ENCODE measurements at regions not wholly inside any gene's neighbourhood (a gene's known extent, or its start where the extent isn't known, plus 50 kb on each side); places are given as distances from the start of the nearest gene placed in this dataset.
A peak's percentile ranks its signal among the peaks of the same experiment; 100 is the strongest.
"Not testable (repeated sequence)": the region's sequence is repeated elsewhere in the genome, so short reads cannot be mapped to it uniquely, and the experiment has no call there.

- H3K27ac ChIP-seq: no peak overlapping the region
- DNase-seq (ENCODE audit: low read depth, low spot score): no peak
Observed at GRCh38 chr6:19337101-19337500, 500.1 kb upstream of the ID4 start.

- H3K27ac ChIP-seq: no peak overlapping the region
- no peak for DNase-seq (ENCODE audit: low read depth, low spot score)
Observed at GRCh38 chr6:19342616-19343015, 494.6 kb upstream of the ID4 start.

GRCh38 chr6:19349429-19349828 is 487.7 kb upstream of the ID4 start:
- no peak for DNase-seq (ENCODE audit: low read depth, low spot score)
- H3K27ac ChIP-seq: no peak overlapping the region

GRCh38 chr6:19354181-19354580 is 483.0 kb upstream of the ID4 start:
- no peak for DNase-seq (ENCODE audit: low read depth, low spot score)
- H3K27ac ChIP-seq: no peak overlapping the region

DNA sequence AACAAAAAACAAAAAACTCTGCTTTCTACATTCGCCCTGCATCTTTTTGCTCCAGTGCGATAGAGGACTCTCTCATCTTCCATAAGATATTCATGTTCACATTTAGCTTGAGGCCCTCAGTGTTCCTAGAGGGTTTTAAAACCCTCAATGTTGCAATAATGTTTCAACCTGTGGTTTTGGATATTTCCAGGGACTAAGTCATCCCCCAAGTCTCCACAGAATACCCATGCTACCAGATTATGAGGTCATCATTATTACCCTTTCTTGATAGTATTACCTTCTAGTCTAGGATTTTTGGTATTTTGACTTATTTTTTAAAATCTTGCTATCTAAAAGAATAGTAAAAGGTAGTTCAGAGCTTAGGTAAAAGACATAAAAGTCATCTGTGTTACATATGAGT is 480.5 kb upstream of the ID4 start:
- no peak overlapping the region for H3K27ac ChIP-seq
- DNase-seq (ENCODE audit: low read depth, low spot score): no peak

GRCh38 chr6:19362396-19362795 is 474.8 kb upstream of the ID4 start:
- DNase-seq (ENCODE audit: low read depth, low spot score): no peak
- H3K27ac ChIP-seq: no peak overlapping the region

DNA sequence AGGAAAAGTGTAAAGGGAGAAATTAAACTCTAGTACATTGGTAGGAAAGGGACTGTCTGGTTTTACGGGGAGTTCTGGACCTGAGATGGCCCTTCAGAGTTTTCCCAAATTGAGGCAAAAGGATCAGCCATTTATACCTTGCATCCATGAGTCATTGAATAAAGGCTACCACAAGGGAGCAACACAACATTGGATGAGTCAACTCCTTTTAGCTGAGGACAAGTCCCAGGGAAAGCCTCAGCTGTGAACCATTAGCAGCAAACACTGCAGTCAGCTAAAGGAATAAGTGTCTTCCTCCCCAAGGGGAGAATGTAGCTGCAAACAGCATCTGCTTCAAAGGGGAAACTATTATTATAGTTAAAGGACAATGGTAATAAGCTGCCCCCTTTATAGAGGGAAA is 468.7 kb upstream of the ID4 start:
- no peak overlapping the region for H3K27ac ChIP-seq
- peak; percentile 44 for DNase-seq (ENCODE audit: low read depth, low spot score)

DNA sequence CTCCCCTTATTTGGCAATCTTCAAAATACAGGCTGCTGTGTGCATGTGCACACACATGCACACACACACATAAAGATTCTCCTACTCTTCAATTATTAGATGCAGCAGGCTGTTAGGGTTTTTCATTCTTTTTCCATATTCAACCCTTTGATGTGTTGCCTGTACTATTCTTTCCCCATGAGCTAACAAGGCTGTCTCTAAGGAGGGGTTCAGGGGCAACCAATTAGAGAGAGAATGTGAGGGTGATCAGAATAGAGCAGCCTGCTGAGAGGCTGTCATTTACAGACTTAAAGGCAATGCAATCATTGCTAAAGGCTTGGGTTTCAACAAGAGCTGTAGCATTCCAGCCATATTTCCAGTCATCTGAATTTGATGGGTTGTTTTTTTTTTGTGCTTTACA is 467.4 kb upstream of the ID4 start:
- H3K27ac ChIP-seq: no peak overlapping the region
- no peak for DNase-seq (ENCODE audit: low read depth, low spot score)

- no peak overlapping the region for H3K27ac ChIP-seq
- no peak for DNase-seq (ENCODE audit: low read depth, low spot score)
Observed at GRCh38 chr6:19370831-19371230, 466.3 kb upstream of the ID4 start.

DNA sequence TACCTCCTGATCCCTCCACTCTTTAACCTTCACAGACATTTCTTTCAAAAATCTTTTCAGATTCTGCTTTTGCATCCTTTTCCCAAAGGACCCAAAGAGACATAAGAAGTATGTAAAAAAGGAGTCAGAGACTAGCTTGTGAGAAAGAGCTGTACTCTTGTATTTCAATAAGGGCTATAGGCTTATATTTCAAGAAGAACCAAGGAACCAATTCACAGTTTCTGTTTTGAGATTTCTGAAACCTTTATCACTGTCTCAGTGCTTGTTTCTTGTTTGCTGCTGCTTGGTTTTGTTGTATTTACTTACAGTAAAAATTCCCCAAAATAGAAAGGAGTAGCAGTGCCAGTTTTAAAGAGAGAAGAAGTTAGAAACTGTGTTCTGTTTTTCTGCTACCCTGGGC is 461.6 kb upstream of the ID4 start:
- no peak for DNase-seq (ENCODE audit: low read depth, low spot score)
- no peak overlapping the region for H3K27ac ChIP-seq

DNA sequence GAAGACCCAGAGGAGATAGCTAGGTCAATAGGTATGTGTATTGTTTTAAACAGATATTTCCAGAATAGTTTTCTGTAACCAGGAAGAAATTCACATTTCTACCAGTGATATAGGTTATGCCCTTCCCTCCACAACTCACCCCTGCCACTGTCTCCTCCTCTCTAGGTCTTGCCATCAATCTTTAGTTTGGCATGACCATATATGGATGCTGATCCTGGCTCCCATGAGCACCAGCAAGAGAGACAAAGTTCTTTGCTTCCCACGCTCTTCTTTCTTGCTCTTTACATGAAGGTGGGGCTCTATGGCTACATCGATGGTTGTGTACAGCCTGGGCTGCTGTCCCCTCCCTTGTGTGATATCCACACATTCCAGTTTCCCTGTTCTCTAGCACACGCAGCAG is 459.4 kb upstream of the ID4 start:
- H3K27ac ChIP-seq: no peak overlapping the region
- DNase-seq (ENCODE audit: low read depth, low spot score): no peak

GRCh38 chr6:19380293-19380692 is 456.9 kb upstream of the ID4 start:
- peak overlapping the region; percentile 24 for H3K27ac ChIP-seq
- DNase-seq (ENCODE audit: low read depth, low spot score): peak; percentile 24

- no peak for DNase-seq (ENCODE audit: low read depth, low spot score)
- no peak overlapping the region for H3K27ac ChIP-seq
Observed at GRCh38 chr6:19382676-19383075, 454.5 kb upstream of the ID4 start.

DNA sequence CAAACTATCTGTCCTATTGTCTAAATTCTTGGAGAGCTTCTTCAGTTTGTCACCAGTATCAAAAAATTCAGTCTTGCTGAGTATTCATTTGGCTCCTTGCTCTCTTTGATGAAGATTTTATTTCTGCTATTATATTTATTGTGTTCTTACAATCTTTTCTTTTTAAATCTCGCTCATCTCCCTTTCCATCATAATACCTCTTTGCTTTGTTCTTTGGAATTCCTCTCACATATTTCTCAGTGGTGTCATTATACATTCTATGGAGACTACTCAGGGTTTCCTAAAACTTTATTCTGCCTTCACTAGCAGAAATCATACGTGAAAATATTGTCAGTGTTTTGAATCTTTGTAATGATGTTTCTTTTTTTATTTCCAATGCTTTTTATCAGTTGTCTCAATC is 445.2 kb upstream of the ID4 start:
- DNase-seq (ENCODE audit: low read depth, low spot score): no peak
- no peak overlapping the region for H3K27ac ChIP-seq

GRCh38 chr6:19394051-19394450 is 443.1 kb upstream of the ID4 start:
- H3K27ac ChIP-seq: no peak overlapping the region
- no peak for DNase-seq (ENCODE audit: low read depth, low spot score)

DNA sequence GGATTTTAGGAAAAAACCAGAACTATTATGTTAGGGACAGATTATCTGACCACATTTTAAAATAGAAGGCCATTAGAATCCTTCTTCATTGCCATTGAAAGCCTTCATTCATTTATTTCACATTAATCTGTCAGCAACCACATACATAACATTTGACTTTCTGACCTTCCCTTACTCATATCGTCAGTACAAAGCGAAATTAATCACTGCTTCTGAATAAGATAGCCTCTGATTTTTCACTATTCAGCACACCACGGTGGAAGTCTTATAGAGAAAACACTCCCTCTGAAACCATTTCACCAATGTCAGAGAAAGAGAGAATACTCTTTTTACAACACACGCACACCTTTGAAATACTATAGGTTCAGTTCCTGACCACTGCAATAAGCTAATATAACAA is 442.5 kb upstream of the ID4 start:
- no peak for DNase-seq (ENCODE audit: low read depth, low spot score)
- no peak overlapping the region for H3K27ac ChIP-seq

GRCh38 chr6:19395316-19395715 is 441.9 kb upstream of the ID4 start:
- no peak for DNase-seq (ENCODE audit: low read depth, low spot score)
- no peak overlapping the region for H3K27ac ChIP-seq

GRCh38 chr6:19399406-19399805 is 437.8 kb upstream of the ID4 start:
- no peak for DNase-seq (ENCODE audit: low read depth, low spot score)
- no peak overlapping the region for H3K27ac ChIP-seq

- not testable (repeated sequence) for H3K27ac ChIP-seq; DNase-seq (ENCODE audit: low read depth, low spot score)
Observed at GRCh38 chr6:19404884-19405283, 432.3 kb upstream of the ID4 start.

- H3K27ac ChIP-seq: no peak overlapping the region
- DNase-seq (ENCODE audit: low read depth, low spot score): no peak
Observed at GRCh38 chr6:19408331-19408730, 428.8 kb upstream of the ID4 start.

GRCh38 chr6:19410481-19410880 is 426.7 kb upstream of the ID4 start:
- DNase-seq (ENCODE audit: low read depth, low spot score): peak; percentile 92
- H3K27ac ChIP-seq: peak overlapping the region; percentile 23

GRCh38 chr6:19413323-19413722 is 423.8 kb upstream of the ID4 start:
- H3K27ac ChIP-seq: peak overlapping the region; percentile 32

GRCh38 chr6:19415605-19416326 is 421.4 kb upstream of the ID4 start:
- DNase-seq (ENCODE audit: low read depth, low spot score): peak; percentile 64
- peak overlapping the region; percentile 85 for H3K27ac ChIP-seq

More at GRCh38 chr6:19413323-19413722, 423.8 kb upstream of the ID4 start:
- DNase-seq (ENCODE audit: low read depth, low spot score): peak; percentile 39

Data from epithelial cell of prostate (primary cell).